Brain microvascular endothelial cell (primary cell): ENCODE measurements at regions not wholly inside any gene's neighbourhood (a gene's known extent, or its start where the extent isn't known, plus 50 kb on each side); places are given as distances from the start of the nearest gene placed in this dataset.

Experiments
- DNase-seq: peaks from one replicate; pipeline ENCODE4 v3.0.0-alpha.2; 2020
- H3K27ac ChIP-seq: fragments of 250-450 bp; sonication (Bioruptor Pico); 2 replicates; pipeline ENCODE4 v1.5.1; 2020; ENCODE audit warnings: mild to moderate bottlenecking, moderate library complexity
- H3K27me3 ChIP-seq: fragments of 250-450 bp; sonication (Bioruptor Pico); replicated peaks from 2 replicates; pipeline ENCODE4 v1.5.1; 2020; ENCODE audit warnings: mild to moderate bottlenecking
- H3K36me3 ChIP-seq: fragments of 250-450 bp; sonication (Bioruptor Pico); replicated peaks from 2 replicates; pipeline ENCODE4 v1.5.1; 2020; ENCODE audit warnings: mild to moderate bottlenecking
- H3K4me3 ChIP-seq: 2 replicates; pipeline ENCODE4 v1.5.1; 2011; ENCODE audit warnings: low read depth, mild to moderate bottlenecking, control low read depth, low read length, moderate library complexity
- in situ Hi-C: cut with HindIII; loops from 2 replicates; pipeline ENCODE4 v1.10.0; 2017; ENCODE audit warnings: low sequenced_read_pairs, low pct_ligation_motif_present
- TF ChIP-seq, protein P1 (sequence below): IDR thresholded peaks from 2 replicates; pipeline ENCODE4 v1.5.1; 2011; ENCODE audit warnings: low read depth, mild to moderate bottlenecking, moderate library complexity, low read length, control low read depth, inconsistent platforms; ENCODE audit errors: missing control alignments

DNA sequence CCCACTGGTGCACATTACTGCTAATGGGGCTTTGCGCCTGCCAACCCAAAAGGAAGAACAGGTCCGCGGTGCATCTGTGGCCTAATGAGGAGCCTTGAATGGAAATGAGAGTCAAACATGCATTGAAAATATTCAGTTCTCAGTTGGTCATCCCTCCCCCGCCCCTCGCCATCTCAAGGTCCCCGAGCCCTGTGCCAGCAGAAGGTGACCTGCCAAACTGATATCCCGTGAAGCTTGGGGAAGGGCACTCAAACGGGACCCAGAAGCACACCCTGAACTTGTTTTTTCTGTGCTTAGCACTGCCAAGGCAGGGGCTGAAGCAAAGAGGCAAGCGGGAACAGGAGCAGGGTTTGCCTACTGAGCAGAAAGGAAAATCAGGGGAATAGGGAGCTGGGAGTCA, 67.9 kb upstream of the ZNF648 start:
- no peaks in the 10 kb centered on the region for H3K27me3 ChIP-seq
- TF ChIP-seq, protein P1, sequence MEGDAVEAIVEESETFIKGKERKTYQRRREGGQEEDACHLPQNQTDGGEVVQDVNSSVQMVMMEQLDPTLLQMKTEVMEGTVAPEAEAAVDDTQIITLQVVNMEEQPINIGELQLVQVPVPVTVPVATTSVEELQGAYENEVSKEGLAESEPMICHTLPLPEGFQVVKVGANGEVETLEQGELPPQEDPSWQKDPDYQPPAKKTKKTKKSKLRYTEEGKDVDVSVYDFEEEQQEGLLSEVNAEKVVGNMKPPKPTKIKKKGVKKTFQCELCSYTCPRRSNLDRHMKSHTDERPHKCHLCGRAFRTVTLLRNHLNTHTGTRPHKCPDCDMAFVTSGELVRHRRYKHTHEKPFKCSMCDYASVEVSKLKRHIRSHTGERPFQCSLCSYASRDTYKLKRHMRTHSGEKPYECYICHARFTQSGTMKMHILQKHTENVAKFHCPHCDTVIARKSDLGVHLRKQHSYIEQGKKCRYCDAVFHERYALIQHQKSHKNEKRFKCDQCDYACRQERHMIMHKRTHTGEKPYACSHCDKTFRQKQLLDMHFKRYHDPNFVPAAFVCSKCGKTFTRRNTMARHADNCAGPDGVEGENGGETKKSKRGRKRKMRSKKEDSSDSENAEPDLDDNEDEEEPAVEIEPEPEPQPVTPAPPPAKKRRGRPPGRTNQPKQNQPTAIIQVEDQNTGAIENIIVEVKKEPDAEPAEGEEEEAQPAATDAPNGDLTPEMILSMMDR, result no peak
- in situ Hi-C loops, result no loop called here
- no peak for DNase-seq
- H3K36me3 ChIP-seq, result no peaks in the 10 kb centered on the region
- H3K27ac ChIP-seq, result no peak overlapping the region
- no peak overlapping the region for H3K4me3 ChIP-seq

DNA sequence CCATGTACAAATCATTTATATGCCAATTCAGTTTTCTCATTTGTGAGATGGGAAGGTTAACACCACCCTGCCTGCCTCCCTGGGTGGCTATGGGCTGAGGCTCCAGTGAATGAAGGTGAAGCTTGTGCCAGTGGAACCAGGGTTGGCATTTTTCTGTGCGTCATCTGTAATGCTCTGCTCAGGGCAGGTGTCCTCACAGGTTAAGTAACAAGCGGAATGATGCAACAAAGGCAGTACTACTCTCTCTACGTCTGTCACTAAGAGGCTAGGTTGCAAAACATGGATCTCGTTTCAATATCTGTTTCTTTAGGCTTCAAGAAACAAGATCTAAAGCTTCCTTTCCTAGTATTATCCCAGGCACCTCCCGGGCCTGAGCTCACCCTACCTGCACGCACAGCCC, 67.0 kb upstream of the ZNF648 start:
- Histone ChIP-seq H3K36me3 (no peaks in the 10 kb centered on the region), H3K4me3 (no peak overlapping the region), H3K27ac (no peak overlapping the region), H3K27me3 (no peaks in the 10 kb centered on the region)
- DNase-seq, result no peak
- TF ChIP-seq, protein P1, result no peak
- in situ Hi-C loops, result no loop called here

DNA sequence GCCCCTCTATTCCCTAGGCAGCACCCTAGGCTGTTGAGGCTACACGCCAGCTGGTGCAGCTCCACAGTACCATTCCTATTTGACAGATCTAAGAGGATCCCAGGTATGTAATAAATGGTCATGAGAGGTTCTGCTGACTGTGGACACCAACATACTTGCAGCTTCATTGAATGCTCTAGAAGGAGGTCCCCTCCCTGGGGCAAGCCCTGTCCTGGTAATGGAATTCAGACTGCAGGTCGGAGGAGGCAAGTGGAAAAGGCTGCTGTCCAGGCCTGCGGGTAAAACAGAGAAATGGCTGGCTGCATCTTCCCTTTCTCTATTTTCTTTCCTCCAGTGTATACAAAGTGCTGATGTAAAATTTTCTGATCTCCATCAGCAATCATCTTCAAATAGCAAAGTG, 66.1 kb upstream of the ZNF648 start:
- Histone ChIP-seq H3K27ac (no peak overlapping the region), H3K36me3 (no peaks in the 10 kb centered on the region), H3K4me3 (no peak overlapping the region), H3K27me3 (no peaks in the 10 kb centered on the region)
- no peak for DNase-seq
- in situ Hi-C loops, result no loop called here
- TF ChIP-seq, protein P1, result no peak

DNA sequence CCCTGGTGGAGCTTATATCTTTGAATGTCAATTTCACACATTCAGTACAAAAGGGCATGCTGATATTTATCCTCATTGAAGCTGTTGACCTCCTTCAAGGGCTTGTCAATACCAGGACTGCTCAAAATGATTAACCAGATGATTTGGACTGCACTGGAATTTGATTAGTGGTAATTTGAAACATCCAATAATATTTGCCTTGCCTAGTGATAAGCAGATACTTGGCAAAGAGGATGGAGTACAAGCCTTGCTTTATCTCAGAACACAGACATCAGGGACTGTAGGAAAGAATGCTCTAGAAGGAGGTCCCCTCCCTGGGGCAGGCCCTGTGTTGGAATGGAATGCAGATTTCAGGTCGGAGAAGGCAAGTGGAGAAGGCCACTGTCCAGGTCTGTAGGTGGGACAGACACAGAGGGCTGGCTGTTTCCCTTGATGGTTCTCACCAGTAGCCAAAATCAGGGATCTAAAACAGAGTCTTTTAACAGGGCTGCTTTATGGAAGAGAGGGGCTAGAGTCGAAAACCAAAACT, 64.8 kb upstream of the ZNF648 start:
- H3K4me3 ChIP-seq, result no peak overlapping the region
- TF ChIP-seq, protein P1, result no peak
- no peak for DNase-seq
- no peaks in the 10 kb centered on the region for H3K27me3 ChIP-seq
- in situ Hi-C loops, result no loop called here
- no peak overlapping the region for H3K27ac ChIP-seq
- no peaks in the 10 kb centered on the region for H3K36me3 ChIP-seq

DNA sequence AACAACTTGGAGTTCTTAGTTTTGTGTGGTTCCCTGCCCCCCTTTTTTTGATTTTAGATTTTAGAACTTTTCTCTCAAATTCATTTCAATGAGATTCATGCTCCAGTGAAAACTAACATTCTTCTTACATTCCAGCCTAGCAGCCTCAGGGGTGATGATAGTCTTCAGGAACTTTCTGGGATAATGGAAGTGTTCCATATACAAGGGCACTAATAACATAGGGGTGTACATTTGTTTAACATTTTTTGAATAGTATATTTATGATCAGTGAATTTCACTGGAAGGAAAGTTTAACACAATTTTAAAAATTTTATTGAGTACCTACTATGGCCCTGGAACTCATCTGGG, 61.4 kb upstream of the ZNF648 start:
- no peak for DNase-seq
- Histone ChIP-seq H3K36me3 (no peaks in the 10 kb centered on the region), H3K4me3 (no peak overlapping the region), H3K27ac (no peak overlapping the region), H3K27me3 (no peaks in the 10 kb centered on the region)
- in situ Hi-C loops, result no loop called here
- TF ChIP-seq, protein P1, result no peak

DNA sequence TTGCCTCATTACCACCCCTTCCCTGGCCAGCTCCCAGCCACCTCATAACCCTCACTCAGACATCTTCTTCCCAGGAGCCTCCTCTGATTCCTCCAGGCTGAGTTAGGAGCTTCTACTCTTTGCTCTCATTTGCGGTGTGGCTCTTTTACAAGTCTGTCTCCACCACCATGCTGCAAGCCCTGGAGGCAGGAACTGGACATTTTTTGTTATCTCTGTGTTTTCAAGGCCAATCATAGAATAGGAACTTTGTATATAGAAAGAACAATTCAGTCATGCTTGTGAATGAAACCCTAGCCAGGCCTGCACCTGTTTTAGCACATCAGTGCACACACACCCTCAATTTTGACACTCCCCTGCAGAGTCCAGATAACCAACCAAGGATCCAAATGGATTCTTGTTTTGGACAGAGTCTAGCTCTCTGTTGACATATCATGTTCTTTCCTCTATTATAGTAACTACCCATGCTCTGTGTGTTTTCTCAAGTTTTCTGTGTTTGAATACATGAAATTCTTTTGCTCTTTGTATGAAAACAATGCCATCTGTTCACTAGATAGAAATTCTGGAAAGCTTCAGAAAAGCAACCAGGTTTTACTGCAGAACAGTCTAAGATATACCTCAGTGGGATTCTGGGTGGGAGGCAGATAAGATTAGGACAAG, 60.9 kb upstream of the ZNF648 start:
- TF ChIP-seq, protein P1, result no peak
- Histone ChIP-seq H3K36me3 (no peaks in the 10 kb centered on the region), H3K27ac (no peak overlapping the region), H3K4me3 (no peak overlapping the region), H3K27me3 (no peaks in the 10 kb centered on the region)
- DNase-seq, result no peak
- in situ Hi-C loops, result no loop called here
